HepG2 (cell line): ENCODE measurements at regions not wholly inside any gene's neighbourhood (a gene's known extent, or its start where the extent isn't known, plus 50 kb on each side); places are given as distances from the start of the nearest gene placed in this dataset.

ENCODE experiments used
- ATAC-seq: fragments of 200-7000 bp; cut with Tn5 transposase; 3 replicates; pipeline ENCODE4 v1.9.1; 2020; ENCODE audit warnings: mild to moderate bottlenecking, moderate library complexity
- BruUV-seq: library from RNA; stranded (reverse); fragments of 400-500 nt; replicated peaks from 2 replicates; lab custom pipeline; 2021; lab: Mats Ljungman, UMichigan
- CTCF ChIA-PET: fragments of 300-600 bp; formaldehyde crosslinking; extraction: SDS; loops from one replicate; lab custom pipeline; 2021; ENCODE audit warnings: low total read pairs, inconsistent platforms, low intra/inter-chr PET ratio; lab: Yijun Ruan, JAX
- POLR2A ChIA-PET: fragments of 350-600 bp; sonication (Branson Sonifier 250); formaldehyde crosslinking; loops from one replicate; lab custom pipeline; 2020; ENCODE audit warnings: antibody characterized with exemption, inconsistent platforms; lab: Yijun Ruan, JAX
- DNase-seq: peaks from one replicate; pipeline ENCODE4 v3.0.0-alpha.2; 2015; ENCODE audit warnings: low spot score
- FAIRE-seq: peaks from 3 replicates; lab custom pipeline; 2011; peaks lifted over from hg19 to GRCh38; lab: Jason Lieb, UNC
- H2AFZ ChIP-seq: one replicate; pipeline ENCODE4 v1.6.1; 2011; ENCODE audit warnings: low read length, inconsistent platforms
- H3K27ac ChIP-seq: fragments of 300-600 bp; 3 replicates; pipeline ENCODE4 v1.8.0; 2011; ENCODE audit warnings: mixed run types, mild to moderate bottlenecking, mixed read lengths, low read length, inconsistent platforms; ENCODE audit not compliant: insufficient read depth; ENCODE audit errors: extremely low read length
- H3K27me3 ChIP-seq, 2 experiments: fragments of 200-600 bp in 1 of 2; 2 replicates in 1 of 2; 3 replicates in 1 of 2; pipeline versions ENCODE4 v1.6.0 to v1.8.0; 2011; ENCODE audit warnings: low read length in 2 of 2, mild to moderate bottlenecking in 2 of 2, moderate library complexity in 2 of 2, inconsistent platforms in 1 of 2; ENCODE audit not compliant: insufficient read depth in 2 of 2, control insufficient read depth in 1 of 2
- H3K36me3 ChIP-seq, 2 experiments: fragments of 200-600 bp in 1 of 2; replicated peaks in 1 of 2; 2 replicates in 1 of 2; 3 replicates in 1 of 2; pipeline versions ENCODE4 v1.5.1 to v1.8.0; 2011; ENCODE audit warnings: low read length in 2 of 2, inconsistent platforms in 1 of 2; ENCODE audit not compliant: insufficient read depth in 2 of 2, control insufficient read depth in 1 of 2
- H3K4me1 ChIP-seq: 2 replicates; pipeline ENCODE4 v1.5.1; 2012; ENCODE audit warnings: low read length, inconsistent platforms; ENCODE audit not compliant: insufficient read depth
- H3K4me2 ChIP-seq: 2 replicates; pipeline ENCODE4 v1.6.0; 2011; ENCODE audit warnings: low read depth, low read length, inconsistent platforms
- H3K4me3 ChIP-seq, 3 experiments: fragments of 200-600 bp in 1 of 3; sonication (generic), shearing (Covaris generic) in 1 of 3; replicated peaks in 1 of 3; 2 replicates each; pipeline ENCODE4 v1.5.1; 2011 to 2016; ENCODE audit warnings: low read length in 3 of 3, inconsistent platforms in 2 of 3, low read depth in 2 of 3, mild to moderate bottlenecking in 2 of 3, control low read depth in 1 of 3, mixed read lengths in 1 of 3; ENCODE audit not compliant: insufficient read depth in 1 of 3
- H3K79me2 ChIP-seq: one replicate; pipeline ENCODE4 v1.6.1; 2011; ENCODE audit warnings: low read length, inconsistent platforms; ENCODE audit not compliant: insufficient read depth
- H3K9ac ChIP-seq: 2 replicates; pipeline ENCODE4 v1.6.0; 2011; ENCODE audit warnings: mild to moderate bottlenecking, low read depth, low read length, inconsistent platforms; ENCODE audit not compliant: insufficient read depth
- H3K9me3 ChIP-seq: 2 replicates; pipeline ENCODE4 v1.5.1; 2012; ENCODE audit warnings: mild to moderate bottlenecking, low read length
- H4K20me1 ChIP-seq: 2 replicates; pipeline ENCODE4 v1.6.0; 2011; ENCODE audit warnings: inconsistent platforms, mild to moderate bottlenecking, low read length, moderate library complexity; ENCODE audit not compliant: insufficient read depth
- EP300 ChIP-seq, 3 experiments: sonication (generic) in 1 of 3; formaldehyde crosslinking in 1 of 3; IDR thresholded peaks; 2 replicates each; pipeline versions ENCODE4 v1.5.1 to v1.6.1; 2011 to 2020; ENCODE audit warnings: low read depth in 2 of 3, low read length in 2 of 3, borderline replicate concordance in 1 of 3, improper control_type of control experiment in 1 of 3, mild to moderate bottlenecking in 1 of 3, missing genetic modification reagents in 1 of 3, moderate library complexity in 1 of 3
- KAT2B ChIP-seq: fragments of 150-350 bp; IDR thresholded peaks from 2 replicates; pipeline ENCODE4 v1.6.1; 2014; ENCODE audit warnings: low read depth, low read length, borderline replicate concordance
- YEATS4 ChIP-seq: sonication (generic); formaldehyde crosslinking; IDR thresholded peaks from 2 replicates; pipeline ENCODE4 v1.4.0; 2020; ENCODE audit warnings: missing genetic modification reagents, borderline replicate concordance
- ZNF460 ChIP-seq: sonication (generic); formaldehyde crosslinking; IDR thresholded peaks from 2 replicates; pipeline ENCODE4 v1.5.1; 2020; ENCODE audit warnings: missing genetic modification reagents, mild to moderate bottlenecking, borderline replicate concordance
- ZNF550 ChIP-seq: sonication (generic); formaldehyde crosslinking; IDR thresholded peaks from 2 replicates; pipeline ENCODE4 v1.4.0; 2020; ENCODE audit warnings: mild to moderate bottlenecking, missing genetic modification reagents, borderline replicate concordance
- ZNF660 ChIP-seq: sonication (generic); formaldehyde crosslinking; IDR thresholded peaks from 2 replicates; pipeline ENCODE4 v1.5.1; 2020; ENCODE audit warnings: mild to moderate bottlenecking, low read depth, missing genetic modification reagents, borderline replicate concordance
- ZNF777 ChIP-seq: sonication (generic); formaldehyde crosslinking; IDR thresholded peaks from 2 replicates; pipeline ENCODE4 v1.4.0; 2020; ENCODE audit warnings: missing genetic modification reagents
- WGBS: methylation state at CpG from one replicate; pipeline ENCODE4 v1.1.6; 2017; ENCODE audit warnings: low lambda C conversion rate; 5-methylcytosine and 5-hydroxymethylcytosine counted together
- in situ Hi-C: cut with HindIII; loops from 2 replicates; pipeline ENCODE4 v1.10.0; 2017; ENCODE audit warnings: low pct_unique_long_range_greater_than_20kb; ENCODE audit not compliant: extremely low pct_ligation_motif_present
- intact Hi-C: fragments of 100-400 bp; cut with micrococcal nuclease; formaldehyde crosslinking; loops from one replicate; pipeline ENCODE4 v1.10.0; 2022; ENCODE audit not compliant: unreplicated experiment
- TF ChIP-seq, protein P1 (sequence below): sonication (generic); formaldehyde crosslinking; IDR thresholded peaks from 2 replicates; pipeline ENCODE4 v1.4.0; 2020; ENCODE audit warnings: mild to moderate bottlenecking, missing genetic modification reagents

DNA sequence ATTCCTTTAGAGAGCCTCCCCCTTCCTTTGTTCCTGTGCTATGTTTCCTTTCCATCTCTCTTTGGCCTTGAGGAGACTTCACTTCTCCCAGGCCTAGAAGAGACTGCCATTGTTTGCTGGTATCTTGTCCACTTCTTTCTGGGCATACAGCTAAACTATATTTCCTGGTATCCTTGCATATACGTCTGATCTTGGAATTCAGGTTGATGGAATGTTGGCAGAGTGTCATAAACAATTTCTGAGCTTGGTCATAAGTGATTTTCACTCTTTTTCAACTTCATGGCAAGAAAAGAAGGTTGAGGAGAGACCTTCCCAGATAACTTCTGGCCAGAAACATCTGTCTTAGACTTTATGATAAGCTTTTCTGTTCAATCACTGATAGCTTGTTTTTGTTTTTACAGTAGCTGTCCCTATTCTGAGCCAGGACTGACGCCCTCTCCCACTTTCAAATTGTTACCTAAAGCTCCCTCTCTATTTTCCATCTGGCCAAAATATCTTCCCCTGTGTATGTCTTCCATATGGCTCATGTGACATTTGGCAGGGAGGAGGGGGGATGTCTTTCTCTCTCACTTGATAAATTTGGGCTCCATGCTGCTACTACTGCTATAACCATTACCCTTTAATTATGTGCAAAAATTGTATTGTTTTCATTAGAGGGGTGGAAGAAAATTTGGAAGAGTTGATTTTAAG, 457.0 kb downstream of the ADAMTS20 start:
- no TSS peak for BruUV-seq
- in situ Hi-C loops (no loop called here), intact Hi-C loops (no loop called here)
- WGBS: 5% methylated on average over 2 of the region's 2 CpGs
- ChIA-PET POLR2A (no interaction called here), CTCF (no interaction called here)
- peaks cover 37% of the 10 kb centered on the region for H3K9me3 ChIP-seq
- no peaks in the 10 kb centered on the region for H3K36me3 ChIP-seq
- H3K79me2 ChIP-seq: no peaks in the 10 kb centered on the region
- H3K4me1 ChIP-seq: no peaks in the 10 kb centered on the region
- H2AFZ ChIP-seq: no peak overlapping the region
- H3K4me2 ChIP-seq: no peak overlapping the region
- FAIRE-seq: no peak
- H4K20me1 ChIP-seq: no peaks in the 10 kb centered on the region
- TF ChIP-seq ZNF550 (CRISPR knock-in tag): no peak
- no peak for TF ChIP-seq EP300 (IDR thresholded peaks at IDR 0.05; ENCODE audit: low read depth in 2 of 2, low read length in 2 of 2)
- TF ChIP-seq EP300 (CRISPR knock-in tag; IDR thresholded peaks at IDR 0.05; ENCODE audit: borderline replicate concordance): no peak
- TF ChIP-seq ZNF460: no peak
- TF ChIP-seq, protein P1, sequence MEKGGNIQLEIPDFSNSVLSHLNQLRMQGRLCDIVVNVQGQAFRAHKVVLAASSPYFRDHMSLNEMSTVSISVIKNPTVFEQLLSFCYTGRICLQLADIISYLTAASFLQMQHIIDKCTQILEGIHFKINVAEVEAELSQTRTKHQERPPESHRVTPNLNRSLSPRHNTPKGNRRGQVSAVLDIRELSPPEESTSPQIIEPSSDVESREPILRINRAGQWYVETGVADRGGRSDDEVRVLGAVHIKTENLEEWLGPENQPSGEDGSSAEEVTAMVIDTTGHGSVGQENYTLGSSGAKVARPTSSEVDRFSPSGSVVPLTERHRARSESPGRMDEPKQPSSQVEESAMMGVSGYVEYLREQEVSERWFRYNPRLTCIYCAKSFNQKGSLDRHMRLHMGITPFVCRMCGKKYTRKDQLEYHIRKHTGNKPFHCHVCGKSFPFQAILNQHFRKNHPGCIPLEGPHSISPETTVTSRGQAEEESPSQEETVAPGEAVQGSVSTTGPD (CRISPR knock-in tag): no peak
- no peak for TF ChIP-seq YEATS4 (CRISPR knock-in tag)
- no peak for TF ChIP-seq ZNF660 (CRISPR knock-in tag)
- TF ChIP-seq ZNF777 (CRISPR knock-in tag): no peak
- TF ChIP-seq KAT2B: no peak
- H3K4me3 ChIP-seq: no peak overlapping the region
- no peak for ATAC-seq
- H3K27me3 ChIP-seq: no peaks in the 10 kb centered on the region
- H3K9ac ChIP-seq: no peak overlapping the region
- no peak for DNase-seq
- no peak overlapping the region for H3K27ac ChIP-seq
